ENCODE measurements at regions not wholly inside any gene's neighbourhood (a gene's known extent, or its start where the extent isn't known, plus 50 kb on each side); places are given as distances from the start of the nearest gene placed in this dataset.

GRCh38 chr3:124246949-124247348 is 255.0 kb upstream of the ROPN1 start:
- intact Hi-C loops (cut with micrococcal nuclease; ENCODE audit: unreplicated experiment): no loop called here
- Histone ChIP-seq H3K9me3 (ENCODE audit: control insufficient read depth, insufficient read depth, low read depth, low read length) (no peaks in the 10 kb centered on the region), H3K27me3 (ENCODE audit: control insufficient read depth, insufficient read depth, low read length) (peaks cover 2% of the 10 kb centered on the region; the same call in 1 of the 2 replicates), H3K36me3 (ENCODE audit: control insufficient read depth, insufficient read depth, low read length) (no peaks in the 10 kb centered on the region), H3K4me1 (ENCODE audit: control insufficient read depth, insufficient read depth, low read length) (no peaks in the 10 kb centered on the region), H3K27ac (ENCODE audit: low read length) (no peak overlapping the region), H3K4me3 (ENCODE audit: low read depth in 2 of 2, low read length in 2 of 2) (no peak overlapping the region)
- ATAC-seq (peak; percentile 68; the same call in 1 of the 2 replicates), DNase-seq (ENCODE audit: low read depth, low spot score) (peak; percentile 12)
- ChIA-PET POLR2A (no interaction called here), CTCF (interaction anchor here (0.7 kb wide), 1 partner anchor 258 kb away, joined by 3 read pairs; no protein-coding TSS in a partner anchor)
- in situ Hi-C loops (cut with HindIII; ENCODE audit: low pct_unique_long_range_greater_than_20kb, low sequenced_read_pairs): no loop called here
- no TSS peak for BruUV-seq (replicated peaks)
- TF ChIP-seq SIN3A (IDR thresholded peaks at IDR 0.05; ENCODE audit: borderline replicate concordance, insufficient read depth, low read depth, low read length): no peak
- TF ChIP-seq CTCF (IDR thresholded peaks at IDR 0.05): peak; percentile 69

GRCh38 chr3:124248471-124249028 is 256.6 kb upstream of the ROPN1 start:
- POLR2A ChIA-PET: no interaction called here
- CTCF ChIA-PET: no interaction called here
- intact Hi-C loops (cut with micrococcal nuclease; ENCODE audit: unreplicated experiment): no loop called here

More at GRCh38 chr3:124248471-124249028, 256.6 kb upstream of the ROPN1 start:
- in situ Hi-C loops (cut with HindIII; ENCODE audit: low pct_unique_long_range_greater_than_20kb, low sequenced_read_pairs): no loop called here
- Histone ChIP-seq H3K36me3 (ENCODE audit: control insufficient read depth, insufficient read depth, low read length) (no peaks in the 10 kb centered on the region), H3K27me3 (ENCODE audit: control insufficient read depth, insufficient read depth, low read length) (peaks cover 2% of the 10 kb centered on the region), H3K9me3 (ENCODE audit: control insufficient read depth, insufficient read depth, low read depth, low read length) (no peaks in the 10 kb centered on the region), H3K4me3 (ENCODE audit: low read depth in 2 of 2, low read length in 2 of 2) (no peak overlapping the region), H3K4me1 (ENCODE audit: control insufficient read depth, insufficient read depth, low read length) (no peaks in the 10 kb centered on the region), H3K27ac (ENCODE audit: low read length) (no peak overlapping the region)
- DNase-seq (ENCODE audit: low read depth, low spot score) (no peak), ATAC-seq (no peak)
- no TSS peak for BruUV-seq (replicated peaks)
- TF ChIP-seq SIN3A (IDR thresholded peaks at IDR 0.05; ENCODE audit: borderline replicate concordance, insufficient read depth, low read depth, low read length) (no peak), POLR2AphosphoS5 (IDR thresholded peaks at IDR 0.05; ENCODE audit: low read depth, low read length) (no peak), CTCF (IDR thresholded peaks at IDR 0.05) (no peak), TCF7L2 (IDR thresholded peaks at IDR 0.05; ENCODE audit: low read depth, low read length) (no peak), REST (IDR thresholded peaks at IDR 0.05; ENCODE audit: insufficient read depth in 1 of 2, low read depth in 2 of 2, low read length in 1 of 2) (no peak)
